Stimulated activated CD8-positive, alpha-beta memory T cell treated with anti-CD3 and anti-CD28 coated beads, Interleukin-12 subunit alpha, Interleukin-12 subunit beta, amount 100 ng/mL, for 1 hour (primary cell): ENCODE measurements at regions not wholly inside any gene's neighbourhood (a gene's known extent, or its start where the extent isn't known, plus 50 kb on each side); places are given as distances from the start of the nearest gene placed in this dataset.
"Not testable (repeated sequence)": the region's sequence is repeated elsewhere in the genome, so short reads cannot be mapped to it uniquely, and the experiment has no call there.

Source experiments
- DNase-seq: peaks from one replicate; pipeline ENCODE4 v3.0.0-alpha.2; 2020; ENCODE audit warnings: low read depth

- no peak for DNase-seq
Measured at GRCh38 chr2:16362611-16363010, 303.0 kb downstream of the CYRIA start.

DNA sequence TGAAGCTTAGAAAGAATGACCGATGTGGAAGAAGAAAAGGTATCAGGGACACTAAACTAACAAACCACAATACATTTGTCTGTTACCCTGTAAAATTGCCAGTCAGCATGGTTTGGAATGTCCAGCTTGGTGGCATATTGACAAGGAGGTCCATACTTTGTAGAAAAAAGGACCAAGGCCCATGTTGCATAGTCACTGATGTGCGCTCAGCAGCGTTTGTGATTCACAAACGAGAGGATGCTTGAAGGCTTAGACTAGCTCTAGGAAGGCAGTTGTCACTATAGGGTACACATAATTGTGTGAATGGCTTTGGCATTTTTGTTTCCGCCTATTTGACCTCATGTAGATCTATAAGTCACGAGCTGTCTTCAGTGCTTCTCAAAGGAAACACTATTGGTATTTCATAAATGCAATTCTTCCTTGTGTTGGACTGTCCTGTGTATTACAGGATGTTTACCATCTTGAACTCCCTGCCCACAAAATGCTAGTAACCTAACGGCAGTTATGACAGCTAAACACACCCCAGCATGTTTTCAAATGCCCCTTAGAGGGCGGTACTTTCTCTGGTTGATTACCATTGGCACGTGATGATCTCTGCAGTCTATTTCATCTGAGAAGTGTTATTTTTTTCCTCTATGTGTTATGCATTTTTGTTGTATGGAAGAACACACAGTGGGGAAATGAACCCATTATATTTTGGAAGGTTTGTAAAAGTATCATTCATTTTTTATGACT lies 304.2 kb downstream of the CYRIA start:
- no peak for DNase-seq

DNA sequence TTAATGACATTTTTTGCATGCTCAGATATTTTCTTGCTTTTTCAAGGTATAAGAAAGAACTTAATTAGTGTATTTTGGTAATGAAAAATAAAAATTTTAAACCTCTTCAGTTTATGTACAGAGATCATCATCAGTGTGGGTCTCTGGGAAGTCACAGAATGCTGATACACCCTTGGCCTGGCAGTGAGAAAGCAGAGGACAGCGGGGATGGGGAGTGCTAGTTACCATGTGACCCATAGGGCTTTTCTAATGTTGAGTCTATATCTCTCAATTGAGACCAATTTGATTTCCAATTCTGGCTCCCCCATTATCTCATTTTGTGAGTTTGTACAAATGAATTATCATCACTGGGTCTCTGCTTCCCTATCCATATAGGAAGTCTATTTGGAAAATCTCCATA lies 305.7 kb downstream of the CYRIA start:
- DNase-seq: no peak

DNA sequence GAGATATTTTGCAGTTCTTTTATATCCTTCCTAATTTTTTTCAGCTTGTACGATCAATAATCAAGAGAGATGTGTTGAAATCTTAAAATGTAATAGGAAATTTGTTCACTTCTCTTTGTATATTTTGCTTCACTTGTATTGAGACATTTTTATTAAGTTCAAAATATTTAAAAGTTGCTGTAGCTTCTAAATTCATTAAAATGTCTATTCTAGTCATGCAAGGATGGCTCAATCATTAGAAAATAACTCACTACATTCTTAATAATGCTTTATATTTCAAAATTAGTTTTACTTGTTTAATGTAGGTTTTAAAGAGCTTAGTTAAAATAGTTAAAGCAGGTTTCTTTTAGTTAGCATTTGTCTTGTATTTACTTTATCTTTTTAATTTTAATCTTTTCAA lies 308.4 kb downstream of the CYRIA start:
- DNase-seq: no peak

DNA sequence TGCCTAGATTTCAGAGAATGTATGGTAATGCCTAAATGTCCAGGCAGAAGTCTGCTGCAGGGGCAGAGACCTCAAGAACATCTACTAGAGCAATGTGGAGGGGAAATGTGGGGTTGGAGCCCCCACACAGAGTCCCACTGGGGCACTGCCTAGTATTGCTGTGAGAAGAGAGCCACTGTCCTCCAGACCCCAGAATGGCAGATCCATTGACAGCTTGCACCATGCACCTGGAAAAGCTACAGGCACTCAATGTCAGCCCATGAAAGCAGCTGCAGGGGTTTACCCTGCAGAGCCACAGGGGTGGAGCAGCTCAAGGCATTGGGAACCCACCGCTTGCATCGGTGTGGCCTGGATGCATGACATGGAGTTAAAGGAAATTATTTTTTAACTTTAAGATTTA lies 314.1 kb downstream of the CYRIA start:
- DNase-seq: no peak

DNA sequence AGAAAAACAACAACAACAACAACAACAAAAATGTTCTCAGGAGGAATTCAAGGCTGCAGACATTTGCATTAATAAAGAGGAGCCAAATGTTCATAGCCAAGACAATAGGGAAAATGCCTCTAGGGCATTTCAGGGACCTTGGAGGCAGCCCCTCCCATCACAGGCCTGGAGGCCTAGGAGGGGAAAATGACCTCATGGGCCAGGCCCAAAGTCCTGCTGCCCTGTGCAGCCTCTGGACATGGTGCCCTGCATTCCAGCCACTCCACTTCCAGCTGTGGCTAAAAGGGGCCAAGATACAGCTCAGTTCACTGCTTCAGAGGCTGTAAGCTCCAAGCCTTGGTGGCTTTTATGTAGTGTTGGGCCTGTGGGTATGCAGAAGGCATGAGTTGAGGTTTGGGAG lies 314.5 kb downstream of the CYRIA start:
- DNase-seq: no peak

DNA sequence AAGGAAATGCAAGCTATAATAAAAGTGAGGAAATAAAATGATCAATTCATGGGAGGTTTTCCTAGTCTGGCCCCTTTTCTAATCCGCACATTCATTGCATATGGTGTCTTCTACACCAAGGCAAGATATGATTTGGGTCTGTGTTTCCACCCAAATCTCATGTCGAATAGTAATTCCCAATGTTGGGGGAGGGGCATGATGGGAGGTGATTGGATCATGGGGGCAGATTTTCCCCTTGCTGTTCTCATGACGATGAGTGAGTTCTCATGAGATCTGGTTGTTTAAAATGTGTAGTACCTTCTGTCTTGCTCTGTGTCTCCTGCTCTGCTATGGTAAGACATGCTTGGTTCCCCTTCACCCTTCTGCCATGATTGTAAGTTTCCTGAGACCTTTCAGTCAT lies 315.4 kb downstream of the CYRIA start:
- no peak for DNase-seq

GRCh38 chr2:16349811-16350210 lies 315.8 kb downstream of the CYRIA start:
- DNase-seq: no peak

DNA sequence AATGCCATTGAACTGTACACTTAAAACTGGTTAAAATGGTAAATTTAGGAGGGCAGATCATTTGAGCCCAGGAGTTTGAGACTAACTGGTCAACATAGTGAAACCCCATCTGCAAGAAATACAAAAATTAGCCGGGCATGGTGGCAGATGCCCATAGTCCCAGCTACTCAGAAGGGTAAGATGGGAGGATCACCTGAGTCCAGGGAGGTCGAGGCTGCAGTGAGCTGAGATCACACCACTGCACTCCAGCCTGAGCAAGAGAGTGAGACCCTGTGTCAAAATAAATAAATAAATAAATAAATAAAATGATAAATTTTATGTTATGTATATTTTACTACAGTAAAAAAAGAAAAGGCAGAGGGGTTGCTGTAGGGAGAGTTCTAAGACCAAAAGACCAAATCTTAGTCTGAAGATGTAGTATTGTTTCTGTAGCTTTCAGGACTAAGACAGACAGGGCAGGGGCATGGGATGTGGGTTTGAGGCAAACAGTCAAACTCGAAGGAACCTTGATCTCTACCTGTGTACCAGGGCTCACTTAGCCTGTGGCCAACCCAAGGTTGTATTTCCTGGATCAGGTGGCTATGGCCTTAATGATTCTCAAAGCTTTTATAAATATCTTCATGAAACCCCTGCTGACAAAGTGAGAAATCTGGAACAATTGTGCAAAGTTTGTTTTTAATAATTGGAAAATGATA lies 316.7 kb downstream of the CYRIA start:
- DNase-seq: no peak

GRCh38 chr2:16346671-16347070 lies 319.0 kb downstream of the CYRIA start:
- no peak for DNase-seq

DNA sequence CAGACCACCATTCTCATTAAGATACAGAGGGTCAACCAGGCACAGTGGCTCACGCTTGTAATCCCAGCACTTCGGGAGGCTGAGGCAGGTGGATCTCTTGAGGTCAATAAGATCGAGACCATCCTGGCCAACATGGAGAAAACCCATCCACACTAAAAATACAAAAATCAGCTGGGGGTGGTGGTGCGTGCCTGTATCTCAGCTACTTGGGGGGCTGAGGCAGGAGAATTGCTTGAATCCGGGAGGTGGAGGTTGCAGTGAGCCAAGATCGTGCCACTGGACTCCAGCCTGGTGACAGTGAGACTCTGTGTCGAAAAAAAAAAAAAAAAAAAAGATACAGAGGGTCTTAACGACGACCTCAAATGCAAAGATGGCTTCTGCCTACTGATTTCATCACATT lies 320.4 kb downstream of the CYRIA start:
- not testable (repeated sequence) for DNase-seq

GRCh38 chr2:16339206-16339605 lies 326.4 kb downstream of the CYRIA start:
- DNase-seq: no peak

DNA sequence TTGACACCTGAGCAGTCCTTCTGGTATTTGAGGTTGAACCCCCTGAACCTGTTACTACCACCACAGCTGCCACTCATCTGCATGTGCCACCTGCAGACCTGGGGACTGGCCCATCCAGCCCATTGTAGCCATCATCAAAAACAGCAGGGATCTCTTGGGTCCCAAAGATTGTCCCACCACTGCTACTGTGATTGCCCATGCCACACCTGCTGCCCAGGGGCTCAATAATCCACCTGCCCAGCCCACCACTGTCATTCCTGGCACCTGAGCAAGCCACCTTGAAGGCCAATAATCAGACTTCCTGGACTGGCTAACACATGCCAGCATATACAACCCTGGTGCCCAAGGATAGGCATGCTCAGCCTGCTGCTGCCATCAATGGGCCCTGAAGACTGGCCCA lies 327.6 kb downstream of the CYRIA start:
- no peak for DNase-seq

DNA sequence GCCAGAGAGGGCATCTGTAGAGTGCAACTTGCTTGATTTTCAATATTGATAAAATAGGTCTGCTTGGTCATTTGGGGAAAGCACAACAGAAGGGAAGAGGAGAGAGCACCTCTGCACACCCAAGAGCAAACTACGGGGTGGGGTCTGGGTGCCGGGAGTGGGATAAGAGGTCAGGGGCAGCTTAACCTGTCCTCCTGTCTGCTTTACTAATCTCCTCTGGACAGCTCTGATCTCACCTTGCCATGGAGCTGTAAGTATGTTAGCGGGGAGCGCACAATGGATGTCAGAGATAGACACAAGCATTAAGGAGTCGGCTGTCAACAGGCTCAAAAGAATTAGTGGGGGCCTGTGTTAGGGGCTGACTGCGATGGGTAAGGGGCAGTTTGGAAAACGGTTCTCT lies 328.7 kb downstream of the CYRIA start:
- no peak for DNase-seq

- no peak for DNase-seq
Measured at GRCh38 chr2:16336491-16336890, 329.1 kb downstream of the CYRIA start.

- DNase-seq: no peak
Measured at GRCh38 chr2:16335947-16336346, 329.7 kb downstream of the CYRIA start.

DNA sequence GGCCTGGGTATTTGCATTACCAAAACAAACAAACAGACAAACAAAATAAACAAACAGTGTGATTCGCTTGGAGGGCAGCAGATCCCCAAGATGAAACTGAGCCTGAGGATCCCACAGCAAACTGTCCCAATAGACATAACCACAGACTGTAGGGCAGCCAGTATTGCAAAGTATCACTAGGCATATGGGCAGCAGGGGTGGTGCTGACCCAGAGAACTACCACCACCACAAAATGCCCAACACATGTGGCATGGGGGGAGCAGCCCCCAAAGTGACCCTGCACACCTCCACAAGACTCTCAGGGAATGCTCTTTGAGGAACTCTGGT lies 330.1 kb downstream of the CYRIA start:
- no peak for DNase-seq

- DNase-seq: no peak
Measured at GRCh38 chr2:16334886-16335603, 330.6 kb downstream of the CYRIA start.

- DNase-seq: no peak
Measured at GRCh38 chr2:16334366-16334765, 331.3 kb downstream of the CYRIA start.

- DNase-seq: no peak
Measured at GRCh38 chr2:16333681-16334080, 332.0 kb downstream of the CYRIA start.

- DNase-seq: no peak
Measured at GRCh38 chr2:16332681-16333557, 332.7 kb downstream of the CYRIA start.

- no peak for DNase-seq
Measured at GRCh38 chr2:16331772-16332171, 333.9 kb downstream of the CYRIA start.
